OCI-LY7 (cell line): ENCODE measurements at regions not wholly inside any gene's neighbourhood (a gene's known extent, or its start where the extent isn't known, plus 50 kb on each side); places are given as distances from the start of the nearest gene placed in this dataset.

Experiments
- CTCF ChIP-seq: fragments of 200-600 bp; sonication (generic); conservative IDR thresholded peaks from 2 replicates; pipeline ENCODE4 v1.5.1; 2014; ENCODE audit warnings: mild to moderate bottlenecking, antibody characterized with exemption, low read length, moderate library complexity, mixed read lengths
- EZH2phosphoT487 ChIP-seq: fragments of 200-600 bp; sonication (generic); IDR thresholded peaks from 2 replicates; pipeline ENCODE4 v1.6.1; 2018; ENCODE audit warnings: low read depth, borderline replicate concordance, mild to moderate bottlenecking, mixed run types, antibody characterized with exemption, low read length, moderate library complexity, mixed read lengths

- no peak for TF ChIP-seq CTCF
- TF ChIP-seq EZH2phosphoT487, result no peak
These were observed 54.9 kb upstream of the PNRC1 start for GRCh38 chr6:89025633-89026032.
